NOMO-1 (cell line): ENCODE measurements at regions not wholly inside any gene's neighbourhood (a gene's known extent, or its start where the extent isn't known, plus 50 kb on each side); places are given as distances from the start of the nearest gene placed in this dataset.

Experiments
- DNase-seq, 2 experiments: peaks; one replicate each; lab custom pipeline; 2025; ENCODE audit not compliant: unreplicated experiment in 2 of 2; lab: John Stamatoyannopoulos, UW

GRCh38 chr20:52592567-52592966 is 379.6 kb upstream of the TSHZ2 start:
- DNase-seq = no peak

- DNase-seq = no peak
These were observed 382.1 kb upstream of the TSHZ2 start for GRCh38 chr20:52590100-52590499.

- no peak for DNase-seq
These were observed 382.8 kb upstream of the TSHZ2 start for GRCh38 chr20:52589251-52589812.

GRCh38 chr20:52586660-52587059 is 385.5 kb upstream of the TSHZ2 start:
- DNase-seq = no peak

- DNase-seq = no peak
These were observed 386.8 kb upstream of the TSHZ2 start for GRCh38 chr20:52585333-52585732.

- no peak for DNase-seq
These were observed 387.0 kb upstream of the ZFP64 start for GRCh38 chr20:52578559-52578958.

GRCh38 chr20:52577696-52578095 is 386.1 kb upstream of the ZFP64 start:
- DNase-seq = peak; percentile 78 to 79

GRCh38 chr20:52572687-52573086 is 381.1 kb upstream of the ZFP64 start:
- no peak for DNase-seq

GRCh38 chr20:52569201-52569600 is 377.6 kb upstream of the ZFP64 start:
- DNase-seq = no peak

- no peak for DNase-seq
These were observed 374.0 kb upstream of the ZFP64 start for GRCh38 chr20:52565614-52566013.

- no peak for DNase-seq
These were observed 373.0 kb upstream of the ZFP64 start for GRCh38 chr20:52564594-52564993.

- DNase-seq = no peak
These were observed 360.7 kb upstream of the ZFP64 start for GRCh38 chr20:52552181-52552872.

GRCh38 chr20:52542131-52542530 is 350.6 kb upstream of the ZFP64 start:
- no peak for DNase-seq

GRCh38 chr20:52540509-52540908 is 348.9 kb upstream of the ZFP64 start:
- peak; percentile 6 to 10 for DNase-seq

GRCh38 chr20:52539891-52540290 is 348.3 kb upstream of the ZFP64 start:
- DNase-seq = peak; percentile 8 to 56

- no peak for DNase-seq
These were observed 345.3 kb upstream of the ZFP64 start for GRCh38 chr20:52536841-52537400.

- DNase-seq = no peak
These were observed 344.5 kb upstream of the ZFP64 start for GRCh38 chr20:52536040-52536439.

GRCh38 chr20:52534616-52535015 is 343.0 kb upstream of the ZFP64 start:
- no peak for DNase-seq

GRCh38 chr20:52533401-52533800 is 341.8 kb upstream of the ZFP64 start:
- no peak for DNase-seq

- no peak for DNase-seq
These were observed 341.1 kb upstream of the ZFP64 start for GRCh38 chr20:52532674-52533073.

GRCh38 chr20:52530571-52530970 is 339.0 kb upstream of the ZFP64 start:
- DNase-seq = no peak

GRCh38 chr20:52529826-52530225 is 338.2 kb upstream of the ZFP64 start:
- no peak for DNase-seq
